ENCODE measurements at regions not wholly inside any gene's neighbourhood (a gene's known extent, or its start where the extent isn't known, plus 50 kb on each side); places are given as distances from the start of the nearest gene placed in this dataset.

- no peak overlapping the region for H3K4me3 ChIP-seq (ENCODE audit: low read depth, low read length)
- in situ Hi-C loops (cut with HindIII; ENCODE audit: low sequenced_read_pairs), result no loop called here
- TF ChIP-seq, protein P1, sequence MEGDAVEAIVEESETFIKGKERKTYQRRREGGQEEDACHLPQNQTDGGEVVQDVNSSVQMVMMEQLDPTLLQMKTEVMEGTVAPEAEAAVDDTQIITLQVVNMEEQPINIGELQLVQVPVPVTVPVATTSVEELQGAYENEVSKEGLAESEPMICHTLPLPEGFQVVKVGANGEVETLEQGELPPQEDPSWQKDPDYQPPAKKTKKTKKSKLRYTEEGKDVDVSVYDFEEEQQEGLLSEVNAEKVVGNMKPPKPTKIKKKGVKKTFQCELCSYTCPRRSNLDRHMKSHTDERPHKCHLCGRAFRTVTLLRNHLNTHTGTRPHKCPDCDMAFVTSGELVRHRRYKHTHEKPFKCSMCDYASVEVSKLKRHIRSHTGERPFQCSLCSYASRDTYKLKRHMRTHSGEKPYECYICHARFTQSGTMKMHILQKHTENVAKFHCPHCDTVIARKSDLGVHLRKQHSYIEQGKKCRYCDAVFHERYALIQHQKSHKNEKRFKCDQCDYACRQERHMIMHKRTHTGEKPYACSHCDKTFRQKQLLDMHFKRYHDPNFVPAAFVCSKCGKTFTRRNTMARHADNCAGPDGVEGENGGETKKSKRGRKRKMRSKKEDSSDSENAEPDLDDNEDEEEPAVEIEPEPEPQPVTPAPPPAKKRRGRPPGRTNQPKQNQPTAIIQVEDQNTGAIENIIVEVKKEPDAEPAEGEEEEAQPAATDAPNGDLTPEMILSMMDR (IDR thresholded peaks at IDR 0.05; ENCODE audit: low read depth, low read length, missing control alignments), result no peak
- no peak for DNase-seq (ENCODE audit: low read depth)
Measured at GRCh38 chr22:19593991-19594569, 69.9 kb upstream of the CLDN5 start.

DNA sequence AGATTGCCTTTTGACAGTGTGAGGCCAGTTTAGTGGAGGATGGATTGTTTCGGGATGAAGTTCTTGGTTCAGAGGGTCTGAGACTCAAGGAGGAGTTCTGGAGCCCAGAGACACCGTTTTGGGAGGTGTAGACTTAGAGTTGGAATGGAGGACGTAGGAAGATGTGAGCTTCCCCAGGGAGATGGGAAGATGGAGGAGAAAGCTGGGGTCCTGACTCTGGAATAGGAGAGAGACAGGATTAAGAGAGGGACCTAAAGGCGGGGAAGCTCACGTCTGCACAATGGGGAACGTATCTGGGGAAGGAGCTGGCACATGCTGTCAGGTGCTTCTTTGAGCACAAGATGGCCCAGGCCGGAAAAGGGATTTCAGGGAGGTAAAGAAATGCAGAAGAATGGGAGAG is 71.3 kb upstream of the CLDN5 start:
- TF ChIP-seq, protein P1 (IDR thresholded peaks at IDR 0.05; ENCODE audit: low read depth, low read length, missing control alignments), result no peak
- H3K4me3 ChIP-seq (ENCODE audit: low read depth, low read length), result no peak overlapping the region
- DNase-seq (ENCODE audit: low read depth), result no peak
- in situ Hi-C loops (cut with HindIII; ENCODE audit: low sequenced_read_pairs), result no loop called here

- H3K4me3 ChIP-seq (ENCODE audit: low read depth, low read length), result no peak overlapping the region
- in situ Hi-C loops (cut with HindIII; ENCODE audit: low sequenced_read_pairs), result no loop called here
- DNase-seq (ENCODE audit: low read depth), result no peak
- TF ChIP-seq, protein P1 (IDR thresholded peaks at IDR 0.05; ENCODE audit: low read depth, low read length, missing control alignments), result no peak
Measured at GRCh38 chr22:19596680-19597398, 72.6 kb upstream of the CLDN5 start.

DNA sequence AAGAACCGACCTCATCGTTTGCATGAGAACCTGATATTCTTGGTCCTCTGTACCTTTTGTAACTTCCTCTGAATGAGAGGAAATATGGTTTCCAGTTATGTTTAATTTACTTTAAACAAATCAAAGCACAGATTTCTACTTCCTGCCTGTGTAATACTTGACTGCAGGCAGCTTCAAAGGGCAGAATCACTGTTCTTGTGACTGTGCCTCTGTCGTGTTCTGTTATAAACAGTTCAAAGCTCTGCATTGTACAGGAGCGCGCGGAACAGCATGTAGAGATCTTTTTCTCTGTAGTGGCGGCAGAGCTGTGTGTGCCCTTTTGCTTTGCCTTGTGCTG is 73.2 kb upstream of the CLDN5 start:
- DNase-seq (ENCODE audit: low read depth), result no peak
- TF ChIP-seq, protein P1 (IDR thresholded peaks at IDR 0.05; ENCODE audit: low read depth, low read length, missing control alignments), result no peak
- H3K4me3 ChIP-seq (ENCODE audit: low read depth, low read length), result no peak overlapping the region
- in situ Hi-C loops (cut with HindIII; ENCODE audit: low sequenced_read_pairs), result no loop called here

- no peak overlapping the region for H3K4me3 ChIP-seq (ENCODE audit: low read depth, low read length)
- in situ Hi-C loops (cut with HindIII; ENCODE audit: low sequenced_read_pairs), result no loop called here
- TF ChIP-seq, protein P1 (IDR thresholded peaks at IDR 0.05; ENCODE audit: low read depth, low read length, missing control alignments), result no peak
- DNase-seq (ENCODE audit: low read depth), result no peak
Measured at GRCh38 chr22:19598054-19598855, 74.0 kb upstream of the CLDN5 start.

DNA sequence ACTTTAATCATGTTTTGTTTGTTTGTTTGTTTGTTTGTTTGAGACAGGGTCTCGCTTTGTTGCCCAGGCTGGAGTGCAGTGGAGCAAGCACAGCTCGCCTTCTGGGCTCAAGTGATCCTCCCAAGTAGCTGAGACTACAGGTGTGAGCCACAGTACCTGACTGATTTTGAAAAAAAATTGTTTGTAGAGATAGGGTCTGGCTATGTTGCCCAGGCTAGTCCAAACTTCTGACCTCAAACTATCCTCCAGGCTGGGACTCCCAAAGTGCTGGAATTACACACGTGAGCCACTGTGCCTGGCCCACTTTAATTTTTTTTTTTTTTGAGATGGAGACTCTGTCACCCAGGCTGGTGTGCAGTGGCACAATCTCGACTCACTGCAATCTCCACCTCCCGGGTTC is 74.8 kb upstream of the CLDN5 start:
- TF ChIP-seq, protein P1 (IDR thresholded peaks at IDR 0.05; ENCODE audit: low read depth, low read length, missing control alignments), result no peak

More for the DNA sequence above, 74.8 kb upstream of the CLDN5 start:
- H3K4me3 ChIP-seq (ENCODE audit: low read depth, low read length), result no peak overlapping the region
- DNase-seq (ENCODE audit: low read depth), result no peak
- in situ Hi-C loops (cut with HindIII; ENCODE audit: low sequenced_read_pairs), result no loop called here
